GM18507 (cell line): ENCODE measurements at regions not wholly inside any gene's neighbourhood (a gene's known extent, or its start where the extent isn't known, plus 50 kb on each side); places are given as distances from the start of the nearest gene placed in this dataset.
"Not testable (repeated sequence)": the region's sequence is repeated elsewhere in the genome, so short reads cannot be mapped to it uniquely, and the experiment has no call there.

Experiments used
- DNase-seq: peaks from one replicate; pipeline ENCODE4 v3.0.0; 2011; ENCODE audit warnings: low read depth; ENCODE audit not compliant: insufficient read length; ENCODE audit errors: extremely low spot score
- FAIRE-seq: peaks from 2 replicates; lab custom pipeline; 2011; peaks lifted over from hg19 to GRCh38; lab: Jason Lieb, UNC

DNA sequence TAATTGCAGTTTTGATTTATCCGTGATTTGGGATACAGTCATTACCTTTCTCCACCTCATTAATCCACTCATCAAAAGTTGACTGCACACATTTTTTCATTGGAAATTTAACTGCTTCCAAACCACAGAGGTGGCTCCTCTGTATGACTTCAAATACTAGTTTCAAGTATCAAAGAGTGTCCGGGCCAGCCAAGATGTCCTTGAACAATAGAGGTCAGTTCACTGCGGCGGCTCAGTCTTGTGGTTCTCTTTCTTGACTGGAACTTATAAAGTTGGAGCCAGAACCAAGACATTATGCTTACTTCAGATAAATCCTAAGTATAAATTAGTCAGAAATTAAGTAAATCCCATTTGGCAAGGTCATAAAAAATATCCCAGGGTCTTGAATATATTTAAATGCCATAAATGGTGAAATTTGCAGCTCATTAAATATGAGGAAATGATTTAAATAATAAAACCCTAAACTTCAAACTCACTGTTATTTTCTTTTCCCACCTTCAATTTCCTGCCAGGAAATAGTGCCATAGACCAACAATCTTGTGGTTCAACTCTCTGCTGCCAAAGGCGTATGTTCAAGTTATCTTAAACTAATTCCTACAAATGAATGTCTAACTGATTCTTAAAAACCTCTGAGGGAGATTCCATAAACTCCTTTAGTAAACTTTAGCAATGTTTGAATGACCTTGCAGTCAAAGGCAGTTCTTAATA is 360.8 kb downstream of the AEBP2 start:
- FAIRE-seq = no peak
- no peak for DNase-seq

- no peak for DNase-seq
- no peak for FAIRE-seq
These were observed 361.6 kb downstream of the AEBP2 start for GRCh38 chr12:19800884-19801283.

GRCh38 chr12:19801941-19802340 is 362.6 kb downstream of the AEBP2 start:
- no peak for DNase-seq
- FAIRE-seq = no peak

- FAIRE-seq (no peak), DNase-seq (no peak)
These were observed 363.6 kb downstream of the AEBP2 start for GRCh38 chr12:19802915-19803314.

GRCh38 chr12:19804737-19805136 is 365.4 kb downstream of the AEBP2 start:
- FAIRE-seq (no peak), DNase-seq (no peak)

- FAIRE-seq (no peak), DNase-seq (no peak)
These were observed 369.1 kb downstream of the AEBP2 start for GRCh38 chr12:19808371-19808770.

GRCh38 chr12:19810213-19810612 is 370.9 kb downstream of the AEBP2 start:
- FAIRE-seq (no peak), DNase-seq (no peak)

GRCh38 chr12:19811922-19812321 is 372.6 kb downstream of the AEBP2 start:
- DNase-seq (no peak), FAIRE-seq (no peak)

DNA sequence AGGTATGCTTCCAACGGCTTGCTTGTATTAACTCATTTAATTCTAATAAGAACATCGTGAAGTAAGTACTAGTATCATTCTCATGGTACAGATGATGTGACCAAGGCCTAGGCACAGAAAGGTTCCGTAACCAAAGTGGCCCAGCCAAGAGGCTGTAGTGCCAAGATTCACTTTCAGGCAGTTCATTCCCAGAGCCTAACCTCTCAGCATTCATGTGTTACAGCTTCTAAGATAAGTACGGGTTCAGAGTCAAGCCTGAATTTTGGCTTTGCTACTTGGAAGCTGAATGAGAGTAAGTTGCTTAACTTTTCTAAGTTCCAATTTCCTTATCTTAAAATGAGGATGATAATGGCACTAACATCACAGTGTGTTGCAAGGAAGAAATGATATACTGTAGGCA is 379.9 kb downstream of the AEBP2 start:
- FAIRE-seq = no peak

DNA sequence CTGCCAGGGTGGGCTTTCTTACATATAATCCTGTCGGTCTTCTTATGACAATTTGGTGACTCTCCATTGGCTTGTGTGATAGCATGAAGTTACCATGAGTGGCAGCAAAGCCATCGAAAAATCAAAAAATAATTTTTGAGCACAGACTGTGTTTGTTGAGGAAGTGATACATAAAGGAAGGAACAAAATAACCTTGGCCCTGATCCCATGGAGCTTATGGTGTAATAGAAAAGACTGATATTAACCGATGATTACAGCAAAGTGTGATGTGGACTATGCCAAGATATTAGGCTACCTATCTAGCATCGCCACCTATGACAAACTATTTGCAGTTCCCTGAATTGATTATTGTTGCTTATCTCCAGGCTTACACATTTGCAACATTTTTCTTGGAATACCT is 383.2 kb downstream of the AEBP2 start:
- DNase-seq (no peak), FAIRE-seq (no peak)

More for the DNA sequence above, 379.9 kb downstream of the AEBP2 start:
- no peak for DNase-seq

DNA sequence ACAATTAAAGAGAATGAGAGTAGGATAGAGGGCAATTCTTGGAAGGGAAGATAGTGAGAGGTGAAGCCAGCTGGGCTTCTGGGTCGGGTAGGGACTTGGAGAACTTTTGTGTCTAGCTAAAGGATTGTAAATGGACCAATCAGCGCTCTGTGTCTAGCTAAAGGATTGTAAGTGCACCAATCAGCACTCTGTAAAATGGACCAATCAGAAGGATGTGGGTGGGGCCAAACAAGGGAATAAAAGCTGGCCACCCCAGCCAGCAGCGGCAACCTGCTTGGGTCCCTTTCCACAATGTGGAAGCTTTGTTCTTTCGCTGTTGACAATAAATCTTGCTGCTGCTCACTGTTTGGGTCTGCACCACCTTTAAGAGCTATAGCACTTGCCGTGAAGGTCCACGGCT is 384.0 kb downstream of the AEBP2 start:
- not testable (repeated sequence) for DNase-seq, FAIRE-seq

GRCh38 chr12:19826980-19827550 is 387.8 kb downstream of the AEBP2 start:
- DNase-seq (no peak), FAIRE-seq (no peak)

GRCh38 chr12:19829100-19829853 is 390.0 kb downstream of the AEBP2 start:
- DNase-seq (no peak), FAIRE-seq (no peak)

DNA sequence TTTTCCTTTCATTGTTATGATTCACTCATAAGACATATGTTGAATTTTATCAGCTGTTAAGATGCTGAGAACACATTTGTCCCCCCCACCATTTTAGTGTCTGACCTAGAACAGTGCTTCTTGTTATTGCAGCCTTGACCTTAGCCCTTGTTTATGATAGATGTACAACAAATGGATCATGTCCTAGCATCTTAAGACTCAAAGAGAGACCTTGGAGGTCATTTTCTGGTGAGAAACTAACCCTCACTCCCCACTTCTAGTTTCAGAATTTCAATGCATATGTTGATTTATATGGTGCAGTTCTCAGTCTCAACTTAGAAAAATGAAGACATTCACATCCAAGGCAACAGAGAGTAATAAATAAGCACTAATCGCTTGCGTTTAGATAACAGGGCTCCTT is 391.2 kb downstream of the AEBP2 start:
- FAIRE-seq (no peak), DNase-seq (no peak)

DNA sequence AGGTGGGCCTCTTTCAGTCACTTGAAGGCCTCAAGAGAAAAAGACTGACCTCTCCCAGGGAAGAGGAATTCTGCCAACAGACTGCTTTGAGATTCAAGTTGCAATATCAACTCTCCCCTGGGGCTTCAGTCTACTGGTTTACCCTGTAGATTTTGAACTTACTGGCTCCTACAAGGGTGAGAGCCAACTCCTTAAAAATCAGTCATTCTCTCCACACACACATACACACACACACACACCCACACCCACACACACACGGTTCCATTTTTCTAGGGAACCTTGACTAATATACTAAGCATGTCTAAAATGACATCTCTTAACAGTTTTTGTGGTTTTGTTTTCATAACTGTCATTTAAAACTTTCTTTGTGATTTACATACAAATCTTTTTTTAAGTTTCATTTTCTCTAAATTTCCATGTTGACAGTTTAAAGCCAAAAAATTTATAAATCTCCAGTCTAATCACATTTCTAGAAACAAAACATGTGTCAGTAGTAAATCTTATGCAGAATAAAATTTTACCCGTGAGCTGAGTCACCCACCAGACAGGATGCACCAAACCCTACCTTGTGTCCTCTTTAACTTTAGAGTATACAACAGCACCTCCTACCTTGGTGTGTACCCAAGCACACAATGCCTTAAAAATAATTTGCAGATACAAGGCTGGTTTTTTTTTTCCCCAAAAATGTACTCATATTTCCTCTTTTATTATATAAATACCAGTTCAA is 394.6 kb downstream of the AEBP2 start:
- FAIRE-seq = no peak

DNA sequence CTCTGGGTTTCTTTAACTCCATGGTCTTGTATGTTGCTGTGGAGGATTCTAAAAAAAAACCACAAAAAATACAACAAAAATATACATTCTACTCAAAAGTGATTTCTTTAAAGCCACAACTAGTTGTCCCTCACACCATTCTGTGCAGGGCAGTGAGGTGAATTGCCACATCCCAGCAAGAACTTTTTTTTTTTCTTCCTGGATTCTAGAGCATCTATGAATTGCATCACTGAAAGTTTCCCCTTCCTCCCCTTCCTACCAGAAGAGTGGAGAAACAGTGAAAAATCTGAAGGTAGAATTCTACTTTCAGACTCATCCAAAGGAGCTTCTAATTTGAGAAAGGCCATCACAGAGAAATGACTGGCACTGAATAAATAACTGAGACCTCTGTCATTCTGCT is 395.3 kb downstream of the AEBP2 start:
- FAIRE-seq = no peak
- DNase-seq = no peak

More for the DNA sequence above, 394.6 kb downstream of the AEBP2 start:
- no peak for DNase-seq

DNA sequence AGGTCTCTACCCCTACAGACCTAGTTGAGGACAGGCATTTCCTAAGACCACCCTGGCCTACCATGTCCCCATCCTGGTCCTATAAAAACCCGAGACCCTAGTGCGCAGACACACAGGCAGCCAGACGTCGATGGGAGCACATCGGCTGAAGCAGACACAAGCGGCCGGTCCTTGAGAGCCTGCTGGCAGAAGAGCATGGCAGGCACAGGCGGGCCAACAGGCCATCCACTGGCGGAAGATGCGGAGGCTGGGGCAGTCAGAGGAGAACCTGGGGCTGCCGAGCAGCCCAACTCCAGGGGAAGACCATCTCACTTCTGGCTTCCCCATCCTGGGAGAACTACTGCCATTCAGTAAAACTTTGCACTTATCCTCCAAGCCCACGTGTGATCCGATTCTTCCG is 396.8 kb downstream of the AEBP2 start:
- no peak for FAIRE-seq
- DNase-seq = no peak

DNA sequence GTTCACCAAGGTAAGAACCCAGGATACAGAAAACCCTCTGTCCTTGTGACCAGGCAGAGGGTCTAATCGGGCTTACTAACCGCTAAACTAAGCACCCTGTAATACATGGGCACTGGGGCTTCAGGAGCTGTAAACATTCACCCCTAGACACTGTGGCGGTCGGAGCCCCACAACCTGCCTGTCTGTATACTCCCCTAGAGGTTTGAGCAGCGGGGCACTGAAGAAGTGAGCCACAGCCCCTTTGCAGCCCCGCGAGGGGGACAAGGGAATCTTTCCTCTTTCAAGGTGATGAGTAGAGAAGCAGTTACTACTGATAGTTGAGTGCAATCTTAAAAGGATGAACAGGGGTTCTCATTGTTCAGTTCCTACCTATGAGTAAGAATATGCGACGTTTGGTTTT is 397.2 kb downstream of the AEBP2 start:
- FAIRE-seq (no peak), DNase-seq (no peak)

DNA sequence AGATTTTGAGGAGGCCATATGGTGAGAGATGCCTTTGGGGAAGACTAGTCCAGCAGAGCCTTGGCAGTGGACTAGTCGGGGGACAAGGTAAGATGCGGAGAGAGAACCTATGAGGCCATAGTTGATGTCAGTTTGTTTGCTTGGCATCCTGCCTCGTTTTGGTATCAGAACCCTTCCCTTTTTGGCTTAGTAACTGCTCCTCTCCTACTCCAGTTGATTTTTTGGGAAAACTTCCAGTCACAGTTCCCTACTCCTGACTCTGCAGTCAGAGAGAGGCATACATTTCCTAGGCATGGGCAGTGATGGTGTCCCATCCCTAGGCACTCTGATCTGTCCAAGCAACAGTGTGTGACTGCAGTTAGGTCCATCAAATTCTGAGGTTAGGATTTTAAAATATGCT is 398.3 kb downstream of the AEBP2 start:
- DNase-seq (no peak), FAIRE-seq (no peak)

DNA sequence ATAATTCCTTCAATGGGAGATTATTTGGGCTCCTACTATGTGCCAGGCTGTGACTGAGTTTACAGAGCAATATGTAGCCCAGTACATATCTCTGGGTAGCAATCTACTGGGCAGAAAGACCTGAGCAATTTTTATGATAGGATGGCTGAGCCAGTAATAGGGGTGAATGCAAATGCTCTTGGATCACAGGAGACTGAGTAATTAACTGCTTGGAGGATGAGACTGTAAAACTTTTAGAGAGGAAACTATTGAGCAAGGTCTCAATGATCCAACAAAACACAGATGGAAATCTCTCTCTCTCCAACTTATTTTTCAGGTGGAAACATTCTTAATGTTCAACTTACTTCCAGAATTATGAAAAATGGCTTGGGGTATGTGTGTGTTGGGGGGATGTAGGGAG is 402.2 kb downstream of the AEBP2 start:
- FAIRE-seq = no peak
- no peak for DNase-seq
